ENCODE measurements at regions not wholly inside any gene's neighbourhood (a gene's known extent, or its start where the extent isn't known, plus 50 kb on each side); places are given as distances from the start of the nearest gene placed in this dataset.

GRCh38 chr3:76147846-76148245 lies 362.5 kb upstream of the ZNF717 start (continued):
- TF ChIP-seq, protein P1, sequence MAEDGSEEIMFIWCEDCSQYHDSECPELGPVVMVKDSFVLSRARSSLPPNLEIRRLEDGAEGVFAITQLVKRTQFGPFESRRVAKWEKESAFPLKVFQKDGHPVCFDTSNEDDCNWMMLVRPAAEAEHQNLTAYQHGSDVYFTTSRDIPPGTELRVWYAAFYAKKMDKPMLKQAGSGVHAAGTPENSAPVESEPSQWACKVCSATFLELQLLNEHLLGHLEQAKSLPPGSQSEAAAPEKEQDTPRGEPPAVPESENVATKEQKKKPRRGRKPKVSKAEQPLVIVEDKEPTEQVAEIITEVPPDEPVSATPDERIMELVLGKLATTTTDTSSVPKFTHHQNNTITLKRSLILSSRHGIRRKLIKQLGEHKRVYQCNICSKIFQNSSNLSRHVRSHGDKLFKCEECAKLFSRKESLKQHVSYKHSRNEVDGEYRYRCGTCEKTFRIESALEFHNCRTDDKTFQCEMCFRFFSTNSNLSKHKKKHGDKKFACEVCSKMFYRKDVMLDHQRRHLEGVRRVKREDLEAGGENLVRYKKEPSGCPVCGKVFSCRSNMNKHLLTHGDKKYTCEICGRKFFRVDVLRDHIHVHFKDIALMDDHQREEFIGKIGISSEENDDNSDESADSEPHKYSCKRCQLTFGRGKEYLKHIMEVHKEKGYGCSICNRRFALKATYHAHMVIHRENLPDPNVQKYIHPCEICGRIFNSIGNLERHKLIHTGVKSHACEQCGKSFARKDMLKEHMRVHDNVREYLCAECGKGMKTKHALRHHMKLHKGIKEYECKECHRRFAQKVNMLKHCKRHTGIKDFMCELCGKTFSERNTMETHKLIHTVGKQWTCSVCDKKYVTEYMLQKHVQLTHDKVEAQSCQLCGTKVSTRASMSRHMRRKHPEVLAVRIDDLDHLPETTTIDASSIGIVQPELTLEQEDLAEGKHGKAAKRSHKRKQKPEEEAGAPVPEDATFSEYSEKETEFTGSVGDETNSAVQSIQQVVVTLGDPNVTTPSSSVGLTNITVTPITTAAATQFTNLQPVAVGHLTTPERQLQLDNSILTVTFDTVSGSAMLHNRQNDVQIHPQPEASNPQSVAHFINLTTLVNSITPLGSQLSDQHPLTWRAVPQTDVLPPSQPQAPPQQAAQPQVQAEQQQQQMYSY (CRISPR knock-in tag; IDR thresholded peaks at IDR 0.05) = no peak

DNA sequence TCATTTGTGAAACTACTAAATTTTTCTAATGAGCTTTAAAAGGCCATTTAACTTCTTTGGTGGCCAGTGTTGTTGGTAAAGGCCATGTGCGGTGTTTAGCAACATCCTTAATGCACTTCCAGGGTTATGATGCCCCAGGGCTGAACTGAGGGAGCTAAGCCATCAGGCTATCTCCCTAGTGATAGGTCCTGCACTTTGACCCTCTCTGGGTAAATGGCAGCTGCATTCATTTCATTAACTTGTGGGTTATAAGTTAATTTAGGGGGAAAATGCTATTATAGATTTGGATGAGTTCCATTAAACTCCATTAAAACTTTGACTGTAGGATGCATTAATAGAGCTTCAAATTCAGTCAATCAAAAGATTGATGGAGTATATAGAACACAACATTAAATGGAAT lies 366.7 kb upstream of the ZNF717 start:
- POLR2A ChIA-PET = no interaction called here

GRCh38 chr3:76161856-76162255 lies 376.5 kb upstream of the ZNF717 start:
- in situ Hi-C loops (cut with MboI) = no loop called here
- H3K9me3 ChIP-seq (replicated peaks; ENCODE audit: control insufficient read depth, insufficient read depth, low read length) = no peaks in the 10 kb centered on the region
- ChIA-PET POLR2A (no interaction called here), SMC1A (ENCODE audit: uncharacterized antibody, unreplicated experiment) (no interaction called here), CTCF (interaction anchor here (1.6 kb wide), 1 partner anchor 10 kb away, joined by 4 read pairs; no protein-coding TSS in a partner anchor), RAD21 (ENCODE audit: unreplicated experiment) (no interaction called here)
- H3K4me1 ChIP-seq (ENCODE audit: control insufficient read depth, insufficient read depth, low read length) = no peaks in the 10 kb centered on the region
- no peak for FAIRE-seq
- H3K9ac ChIP-seq (ENCODE audit: control insufficient read depth, insufficient read depth, low read length) = no peak overlapping the region
- no TSS peak for BruUV-seq (replicated peaks)
- H3K36me3 ChIP-seq (ENCODE audit: control insufficient read depth in 2 of 2, insufficient read depth in 2 of 2, low read length in 1 of 2) = no peaks in the 10 kb centered on the region
- no peak overlapping the region for H3K27ac ChIP-seq (ENCODE audit: control insufficient read depth, insufficient read depth)
- ATAC-seq = no peak
- no peak overlapping the region for H3K4me2 ChIP-seq (ENCODE audit: control insufficient read depth, insufficient read depth)
- no peak for DNase-seq (ENCODE audit: low read depth, low spot score)
- intact Hi-C loops (cut with micrococcal nuclease; ENCODE audit: unreplicated experiment) = no loop called here
- no peaks in the 10 kb centered on the region for H3K79me2 ChIP-seq (ENCODE audit: control insufficient read depth, insufficient read depth, low read length)
- no peaks in the 10 kb centered on the region for H3K27me3 ChIP-seq (replicated peaks in 1 of 2; ENCODE audit: control insufficient read depth in 2 of 2, insufficient read depth in 2 of 2, low read length in 1 of 2)
- no peak overlapping the region for H3K4me3 ChIP-seq
- no peaks in the 10 kb centered on the region for H4K20me1 ChIP-seq (ENCODE audit: control insufficient read depth, insufficient read depth)
- H2AFZ ChIP-seq (ENCODE audit: control insufficient read depth, low read depth, low read length) = no peak overlapping the region
- TF ChIP-seq ZNF217 (IDR thresholded peaks at IDR 0.05) = no peak
- TF ChIP-seq USF1 (IDR thresholded peaks at IDR 0.05; ENCODE audit: borderline replicate concordance, extremely low read length, insufficient read depth, low read depth, low read length) = no peak
- TF ChIP-seq MXI1 (IDR thresholded peaks at IDR 0.05; ENCODE audit: low read depth, low read length) = no peak
- TF ChIP-seq, protein P2, sequence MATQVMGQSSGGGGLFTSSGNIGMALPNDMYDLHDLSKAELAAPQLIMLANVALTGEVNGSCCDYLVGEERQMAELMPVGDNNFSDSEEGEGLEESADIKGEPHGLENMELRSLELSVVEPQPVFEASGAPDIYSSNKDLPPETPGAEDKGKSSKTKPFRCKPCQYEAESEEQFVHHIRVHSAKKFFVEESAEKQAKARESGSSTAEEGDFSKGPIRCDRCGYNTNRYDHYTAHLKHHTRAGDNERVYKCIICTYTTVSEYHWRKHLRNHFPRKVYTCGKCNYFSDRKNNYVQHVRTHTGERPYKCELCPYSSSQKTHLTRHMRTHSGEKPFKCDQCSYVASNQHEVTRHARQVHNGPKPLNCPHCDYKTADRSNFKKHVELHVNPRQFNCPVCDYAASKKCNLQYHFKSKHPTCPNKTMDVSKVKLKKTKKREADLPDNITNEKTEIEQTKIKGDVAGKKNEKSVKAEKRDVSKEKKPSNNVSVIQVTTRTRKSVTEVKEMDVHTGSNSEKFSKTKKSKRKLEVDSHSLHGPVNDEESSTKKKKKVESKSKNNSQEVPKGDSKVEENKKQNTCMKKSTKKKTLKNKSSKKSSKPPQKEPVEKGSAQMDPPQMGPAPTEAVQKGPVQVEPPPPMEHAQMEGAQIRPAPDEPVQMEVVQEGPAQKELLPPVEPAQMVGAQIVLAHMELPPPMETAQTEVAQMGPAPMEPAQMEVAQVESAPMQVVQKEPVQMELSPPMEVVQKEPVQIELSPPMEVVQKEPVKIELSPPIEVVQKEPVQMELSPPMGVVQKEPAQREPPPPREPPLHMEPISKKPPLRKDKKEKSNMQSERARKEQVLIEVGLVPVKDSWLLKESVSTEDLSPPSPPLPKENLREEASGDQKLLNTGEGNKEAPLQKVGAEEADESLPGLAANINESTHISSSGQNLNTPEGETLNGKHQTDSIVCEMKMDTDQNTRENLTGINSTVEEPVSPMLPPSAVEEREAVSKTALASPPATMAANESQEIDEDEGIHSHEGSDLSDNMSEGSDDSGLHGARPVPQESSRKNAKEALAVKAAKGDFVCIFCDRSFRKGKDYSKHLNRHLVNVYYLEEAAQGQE (IDR thresholded peaks at IDR 0.05; ENCODE audit: low read depth, low read length) = no peak

More for the DNA sequence above, 366.7 kb upstream of the ZNF717 start:
- intact Hi-C loops (cut with micrococcal nuclease; ENCODE audit: unreplicated experiment) (no loop called here), in situ Hi-C loops (cut with MboI) (no loop called here)
- DNase-seq (ENCODE audit: low read depth, low spot score) (no peak), FAIRE-seq (no peak), ATAC-seq (no peak)
- 0% methylated on average over 1 of the region's 1 CpG for WGBS (ENCODE audit: insufficient coverage, insufficient replicate concordance, low lambda C conversion rate, missing lambda C conversion rate)
- H4K20me1 ChIP-seq (ENCODE audit: control insufficient read depth, insufficient read depth) = no peaks in the 10 kb centered on the region
- H3K79me2 ChIP-seq (ENCODE audit: control insufficient read depth, insufficient read depth, low read length) = no peaks in the 10 kb centered on the region
- CTCF ChIA-PET = interaction anchor here (1.4 kb wide), 1 partner anchor 10 kb away, joined by 4 read pairs; no protein-coding TSS in a partner anchor
- no peaks in the 10 kb centered on the region for H3K9me3 ChIP-seq (replicated peaks; ENCODE audit: control insufficient read depth, insufficient read depth, low read length)
- H3K4me2 ChIP-seq (ENCODE audit: control insufficient read depth, insufficient read depth) = no peak overlapping the region
- H3K4me3 ChIP-seq = no peak overlapping the region
- no peaks in the 10 kb centered on the region for H3K36me3 ChIP-seq (ENCODE audit: control insufficient read depth in 2 of 2, insufficient read depth in 2 of 2, low read length in 1 of 2)
- H3K27ac ChIP-seq (ENCODE audit: control insufficient read depth, insufficient read depth) = no peak overlapping the region
- H3K4me1 ChIP-seq (ENCODE audit: control insufficient read depth, insufficient read depth, low read length) = no peaks in the 10 kb centered on the region
- H3K9ac ChIP-seq (ENCODE audit: control insufficient read depth, insufficient read depth, low read length) = no peak overlapping the region
- SMC1A ChIA-PET (ENCODE audit: uncharacterized antibody, unreplicated experiment) = no interaction called here
- H3K27me3 ChIP-seq (replicated peaks in 1 of 2; ENCODE audit: control insufficient read depth in 2 of 2, insufficient read depth in 2 of 2, low read length in 1 of 2) = no peaks in the 10 kb centered on the region
- TF ChIP-seq BRCA1 (IDR thresholded peaks at IDR 0.05; ENCODE audit: low read depth, low read length) = no peak
- no peak overlapping the region for H2AFZ ChIP-seq (ENCODE audit: control insufficient read depth, low read depth, low read length)
- no TSS peak for BruUV-seq (replicated peaks)
- RAD21 ChIA-PET (ENCODE audit: unreplicated experiment) = no interaction called here
